Right ventricle myocardium inferior (tissue), 1 donor: ENCODE measurements at regions not wholly inside any gene's neighbourhood (a gene's known extent, or its start where the extent isn't known, plus 50 kb on each side); places are given as distances from the start of the nearest gene placed in this dataset.
"Not testable (repeated sequence)": the region's sequence is repeated elsewhere in the genome, so short reads cannot be mapped to it uniquely, and the experiment has no call there.

Source experiments
- ATAC-seq: fragments of 200-7000 bp; cut with Tn5 transposase; one replicate; pipeline ENCODE4 v1.9.1; 2020; ENCODE audit warnings: mild to moderate bottlenecking, moderate library complexity
- DNase-seq: peaks from one replicate; pipeline ENCODE4 v3.0.0; 2021; ENCODE audit errors: missing footprints
- intact Hi-C: fragments of 100-400 bp; cut with DNase I; formaldehyde crosslinking; loops from one replicate; pipeline ENCODE4 v1.11.0; 2022
- donor health status: DM: no; HTN: yes; CAD: no; lungs with severe emphysema.

GRCh38 chr4:179626687-179627086, 2184.4 kb upstream of the AGA start:
- intact Hi-C loops, result no loop called here
- ATAC-seq (no peak), DNase-seq (no peak)

DNA sequence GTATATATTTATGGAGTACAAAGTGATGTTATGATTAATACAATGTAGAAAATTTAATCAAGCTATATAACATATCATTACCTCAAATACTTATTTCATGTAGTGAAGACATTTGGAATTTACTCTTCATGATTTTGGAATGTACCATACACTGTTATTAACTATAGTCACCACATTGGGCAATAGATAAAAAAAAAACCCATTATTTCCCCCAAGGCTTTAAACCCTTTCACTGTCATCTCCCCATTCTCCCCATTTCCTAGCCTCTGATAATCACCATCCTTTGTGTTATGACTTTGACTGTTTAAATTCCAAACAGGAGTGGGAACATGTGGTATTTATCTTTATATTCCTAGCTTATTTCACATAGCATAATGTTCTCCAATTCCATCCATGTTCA, 2189.1 kb upstream of the AGA start:
- ATAC-seq (no peak), DNase-seq (no peak)
- intact Hi-C loops, result no loop called here

GRCh38 chr4:179634862-179635261, 2192.6 kb upstream of the AGA start:
- no peak for DNase-seq
- no peak for ATAC-seq
- intact Hi-C loops, result no loop called here

DNA sequence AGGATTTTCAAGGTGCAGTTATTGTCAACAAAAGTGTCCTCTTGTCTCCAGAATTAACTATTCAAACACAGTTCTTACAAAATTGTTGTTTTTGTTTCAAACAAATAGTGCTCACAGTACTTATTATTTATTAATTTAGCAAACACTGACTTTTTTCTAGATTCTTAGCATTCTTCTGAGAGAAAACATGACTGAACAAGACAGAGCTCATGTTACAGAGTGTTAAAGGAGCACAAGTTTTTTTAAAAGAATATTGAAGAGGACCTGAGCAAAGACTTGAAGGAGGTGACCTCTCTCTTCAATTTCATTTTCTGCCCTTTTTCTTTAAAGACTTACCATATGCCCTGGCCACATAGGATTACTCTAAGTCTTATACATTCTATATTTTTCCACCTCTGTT, 2220.3 kb upstream of the AGA start:
- ATAC-seq (no peak), DNase-seq (no peak)
- intact Hi-C loops, result no loop called here

GRCh38 chr4:179663641-179664429, 2221.6 kb upstream of the AGA start:
- ATAC-seq, result no peak
- intact Hi-C loops, result no loop called here
- no peak for DNase-seq

DNA sequence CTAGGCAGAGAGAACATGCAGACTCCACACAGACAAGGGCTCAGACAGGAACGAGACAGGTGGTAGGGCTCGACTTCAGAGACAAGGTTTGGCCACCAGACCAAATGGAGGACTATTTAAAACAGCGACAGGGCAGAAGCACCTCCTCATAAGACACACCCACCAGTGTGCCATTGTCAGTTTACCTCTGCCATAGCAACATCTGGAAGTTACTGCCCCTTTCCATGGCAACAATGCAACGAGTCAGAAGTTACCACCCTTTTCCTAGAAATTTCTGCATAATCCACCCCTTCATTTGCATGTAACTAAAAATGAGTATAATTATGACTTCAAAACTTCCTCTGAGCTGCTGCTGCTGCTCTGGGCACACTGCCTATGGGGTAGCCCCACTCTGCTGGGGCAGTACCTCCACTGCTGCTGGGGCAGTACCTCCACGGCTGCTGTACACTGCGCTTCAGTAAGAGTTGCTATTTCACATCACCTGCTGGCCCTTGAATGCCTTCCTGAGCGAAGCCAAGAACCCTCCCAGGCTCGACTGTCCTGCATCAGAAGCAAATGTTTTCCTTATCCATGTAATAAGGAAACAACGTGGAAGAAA, 2222.3 kb upstream of the AGA start:
- intact Hi-C loops, result no loop called here
- no peak for ATAC-seq
- no peak for DNase-seq

- intact Hi-C loops, result no loop called here
- ATAC-seq (no peak), DNase-seq (no peak)
Observed at GRCh38 chr4:179666226-179666625, 2224.0 kb upstream of the AGA start.

GRCh38 chr4:179671609-179672008, 2229.4 kb upstream of the AGA start:
- intact Hi-C loops, result no loop called here
- DNase-seq (no peak), ATAC-seq (no peak)

GRCh38 chr4:179678093-179678814, 2236.0 kb upstream of the AGA start:
- no peak for DNase-seq
- intact Hi-C loops, result no loop called here
- ATAC-seq, result no peak

GRCh38 chr4:179683661-179684060, 2241.4 kb upstream of the AGA start:
- ATAC-seq, intact Hi-C loops, DNase-seq: not testable (repeated sequence)

DNA sequence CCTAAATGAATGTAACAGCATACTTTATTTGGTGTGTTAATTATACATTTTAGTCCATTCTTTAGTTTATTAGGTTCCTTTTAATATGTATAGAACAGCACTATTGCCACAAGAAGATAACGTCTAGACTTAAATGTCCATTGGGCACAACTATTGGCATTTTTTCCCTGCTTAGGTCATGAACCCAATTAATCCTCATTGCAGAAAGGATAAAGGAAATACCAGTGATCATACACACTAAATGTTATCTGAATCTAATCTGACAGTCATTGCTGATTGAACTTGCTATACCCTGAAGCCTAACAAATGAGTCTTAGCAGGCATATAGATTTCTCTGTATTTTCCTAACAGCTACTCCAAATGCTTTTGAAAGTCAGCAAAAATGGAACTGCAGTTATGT, 2250.0 kb upstream of the AGA start:
- no peak for DNase-seq
- ATAC-seq, result no peak
- intact Hi-C loops, result no loop called here

DNA sequence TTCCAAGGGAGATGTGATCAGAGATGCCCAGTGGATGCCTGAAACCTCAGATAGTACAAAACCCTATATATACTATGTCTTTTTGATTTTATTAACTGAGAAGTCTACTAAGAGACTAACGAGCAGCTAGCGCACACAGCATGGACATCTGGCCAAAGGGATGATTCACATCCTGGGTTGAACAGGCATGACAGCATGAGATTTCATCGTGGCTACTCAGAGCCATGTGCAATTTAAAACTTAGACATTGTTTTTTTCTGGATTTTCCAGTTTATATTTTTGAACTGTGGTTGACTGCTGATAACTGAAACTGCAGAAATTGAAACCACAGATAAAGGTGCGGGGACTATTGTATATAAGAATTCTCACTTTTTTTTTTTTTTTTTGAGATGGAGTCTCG, 2252.9 kb upstream of the AGA start:
- DNase-seq (no peak), ATAC-seq (no peak)
- intact Hi-C loops, result no loop called here

GRCh38 chr4:179698321-179698720, 2256.1 kb upstream of the AGA start:
- no peak for DNase-seq
- ATAC-seq, result no peak
- intact Hi-C loops, result no loop called here

- no peak for ATAC-seq
- DNase-seq, result no peak
- intact Hi-C loops, result no loop called here
Observed at GRCh38 chr4:179709961-179710624, 2267.9 kb upstream of the AGA start.

DNA sequence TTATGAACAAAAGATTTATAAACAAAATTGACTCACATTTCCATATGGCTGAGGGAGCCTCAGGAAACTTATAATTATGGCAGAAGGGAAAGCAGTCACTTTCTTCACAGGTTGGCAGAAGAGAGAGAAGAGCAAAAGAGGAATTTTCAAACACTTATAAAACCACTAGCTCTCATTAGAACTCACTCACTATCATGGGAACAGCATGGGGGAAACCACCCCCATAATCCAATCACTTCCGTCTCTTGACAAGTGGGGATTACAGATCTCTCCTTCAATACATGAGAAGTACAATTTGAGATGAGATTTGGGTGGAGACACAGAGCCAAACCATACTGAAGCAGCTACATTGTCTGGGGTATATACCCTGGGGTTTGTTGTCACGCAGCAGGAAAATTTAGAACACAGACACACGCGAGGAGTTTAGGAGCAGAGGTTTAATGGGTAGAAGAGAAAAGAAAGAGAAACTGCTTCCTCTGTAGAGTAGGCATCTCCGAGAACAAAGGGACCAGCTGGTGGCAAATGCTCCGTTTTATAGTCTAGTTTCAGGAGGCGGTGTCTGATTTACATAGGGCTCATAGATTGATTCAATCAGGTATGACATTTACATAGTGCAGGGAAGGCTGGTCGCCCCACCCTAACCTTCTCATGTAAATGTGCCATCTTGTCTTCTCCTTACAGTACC, 2277.7 kb upstream of the AGA start:
- DNase-seq, result no peak
- no peak for ATAC-seq
- intact Hi-C loops, result no loop called here

GRCh38 chr4:179726491-179726890, 2284.3 kb upstream of the AGA start:
- ATAC-seq, DNase-seq, intact Hi-C loops: not testable (repeated sequence)

DNA sequence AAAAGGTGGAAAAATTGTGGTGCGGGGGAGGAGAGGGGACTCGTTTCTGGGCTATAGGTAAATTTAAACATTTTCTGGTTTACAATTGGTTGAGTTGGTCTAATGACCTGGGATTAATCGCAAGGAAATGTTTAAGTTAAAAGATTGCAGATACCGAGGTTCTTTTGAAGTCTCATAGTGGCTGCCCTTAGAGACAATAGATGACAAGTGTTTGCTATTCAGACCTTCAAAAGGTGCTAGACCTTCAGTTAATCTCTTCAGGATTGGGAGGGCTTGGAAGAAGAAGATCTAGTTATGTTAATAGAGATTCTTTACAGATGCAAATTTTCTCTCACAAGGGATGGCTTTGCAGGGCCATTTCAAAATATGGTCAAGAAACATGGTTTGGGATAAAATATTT, 2286.1 kb upstream of the AGA start:
- intact Hi-C loops, result no loop called here
- ATAC-seq, result no peak
- DNase-seq, result no peak

- DNase-seq, ATAC-seq, intact Hi-C loops: not testable (repeated sequence)
Observed at GRCh38 chr4:179736820-179737219, 2294.6 kb upstream of the AGA start.

GRCh38 chr4:179738822-179739221, 2296.6 kb upstream of the AGA start:
- intact Hi-C loops, result loop anchor here (1.0 kb wide), 1 partner anchor 14 kb away; no protein-coding TSS in a partner anchor

More at GRCh38 chr4:179738822-179739221, 2296.6 kb upstream of the AGA start:
- DNase-seq, result no peak
- no peak for ATAC-seq
